Psoas muscle (tissue), 7 donors: ENCODE measurements at regions not wholly inside any gene's neighbourhood (a gene's known extent, or its start where the extent isn't known, plus 50 kb on each side); places are given as distances from the start of the nearest gene placed in this dataset.

ENCODE experiments used
- ATAC-seq, 4 donors: fragments of 200-7000 bp; cut with Tn5 transposase; one replicate each; pipeline ENCODE4 v1.9.1; 2020; ENCODE audit warnings: moderate library complexity in 3 of 4, mild to moderate bottlenecking in 2 of 4
- DNase-seq, 2 donors: peaks; one replicate each; pipeline ENCODE4 v3.0.0-alpha.2; 2020
- H3K27ac ChIP-seq: fragments of 200-600 bp; one replicate; pipeline ENCODE4 v1.8.0; 2022
- H3K27me3 ChIP-seq, 3 donors: fragments of 200-600 bp in 1 of 3; one replicate each; pipeline versions ENCODE4 v1.6.1 to v1.8.0; 2013 to 2022; ENCODE audit warnings: low read length in 2 of 3, mild to moderate bottlenecking in 2 of 3, moderate library complexity in 1 of 3; ENCODE audit not compliant: insufficient read depth in 3 of 3
- H3K36me3 ChIP-seq, 2 donors: fragments of 200-600 bp in 1 of 2; one replicate each; pipeline versions ENCODE4 v1.6.1 to v1.8.0; 2013 to 2022; ENCODE audit warnings: low read depth in 1 of 2, mild to moderate bottlenecking in 1 of 2, moderate library complexity in 1 of 2; ENCODE audit not compliant: insufficient read depth in 1 of 2
- H3K4me1 ChIP-seq: fragments of 200-600 bp; one replicate; pipeline ENCODE4 v1.8.0; 2022
- H3K4me3 ChIP-seq: fragments of 200-600 bp; one replicate; pipeline ENCODE4 v1.8.0; 2022; ENCODE audit warnings: mild to moderate bottlenecking
- H3K9me3 ChIP-seq: fragments of 200-600 bp; one replicate; pipeline ENCODE4 v1.8.0; 2022
- WGBS, 3 donors: extraction: QIAGEN DNeasy Blood & Tissue Kit; methylation state at CpG; one replicate each; pipeline versions ENCODE4 v1.1.6 to v1.1.7; 2013; 5-methylcytosine and 5-hydroxymethylcytosine counted together
- intact Hi-C, 2 donors: fragments of 100-400 bp; cut with DNase I; formaldehyde crosslinking; loops; one replicate each; pipeline versions ENCODE4 v1.11.0 to v1.14.2; 2022
- TF ChIP-seq, protein P1 (sequence below): fragments of 200-600 bp; IDR thresholded peaks from one replicate; pipeline ENCODE4 v1.8.0; 2022; ENCODE audit warnings: antibody characterized with exemption
- donor health status: healthy with polysubstance abuse.
- donor health status: DM: no; HTN: no; CAD: no; lungs with moderate emphysema.
- donor health status: Bipolar disorder and iron deficiency.
- donor health status: healthy.
- donor health status: DM: yes; HTN: yes; CAD: no.
- donor health status: DM: no; HTN: no; CAD: no.
- donor health status: DM: yes; HTN: yes; CAD: no.

DNA sequence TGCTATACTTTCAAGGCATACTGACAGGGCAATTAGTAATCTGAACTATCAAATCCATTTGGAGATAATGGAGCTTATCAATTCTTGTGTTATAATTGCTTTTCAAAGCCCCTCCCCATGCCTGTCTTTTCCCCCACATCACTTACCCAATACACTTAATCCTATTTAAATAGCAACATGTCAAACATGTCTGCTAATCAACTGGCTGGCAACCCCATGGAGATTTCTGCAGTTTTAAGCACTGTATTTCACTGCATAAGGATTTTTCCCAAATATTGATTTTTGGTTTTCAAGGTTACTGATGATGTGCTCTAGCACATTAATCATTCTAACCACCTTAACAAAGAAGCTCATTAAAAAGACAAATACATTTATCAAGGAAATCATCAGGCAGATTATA lies 800.3 kb downstream of the PLA2G4A start:
- no peaks in the 10 kb centered on the region for H3K4me1 ChIP-seq
- TF ChIP-seq, protein P1, sequence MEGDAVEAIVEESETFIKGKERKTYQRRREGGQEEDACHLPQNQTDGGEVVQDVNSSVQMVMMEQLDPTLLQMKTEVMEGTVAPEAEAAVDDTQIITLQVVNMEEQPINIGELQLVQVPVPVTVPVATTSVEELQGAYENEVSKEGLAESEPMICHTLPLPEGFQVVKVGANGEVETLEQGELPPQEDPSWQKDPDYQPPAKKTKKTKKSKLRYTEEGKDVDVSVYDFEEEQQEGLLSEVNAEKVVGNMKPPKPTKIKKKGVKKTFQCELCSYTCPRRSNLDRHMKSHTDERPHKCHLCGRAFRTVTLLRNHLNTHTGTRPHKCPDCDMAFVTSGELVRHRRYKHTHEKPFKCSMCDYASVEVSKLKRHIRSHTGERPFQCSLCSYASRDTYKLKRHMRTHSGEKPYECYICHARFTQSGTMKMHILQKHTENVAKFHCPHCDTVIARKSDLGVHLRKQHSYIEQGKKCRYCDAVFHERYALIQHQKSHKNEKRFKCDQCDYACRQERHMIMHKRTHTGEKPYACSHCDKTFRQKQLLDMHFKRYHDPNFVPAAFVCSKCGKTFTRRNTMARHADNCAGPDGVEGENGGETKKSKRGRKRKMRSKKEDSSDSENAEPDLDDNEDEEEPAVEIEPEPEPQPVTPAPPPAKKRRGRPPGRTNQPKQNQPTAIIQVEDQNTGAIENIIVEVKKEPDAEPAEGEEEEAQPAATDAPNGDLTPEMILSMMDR: no peak
- H3K36me3 ChIP-seq: no peaks in the 10 kb centered on the region
- no peak overlapping the region for H3K27ac ChIP-seq
- H3K27me3 ChIP-seq: no peaks in the 10 kb centered on the region
- no peaks in the 10 kb centered on the region for H3K9me3 ChIP-seq
- DNase-seq (no peak), ATAC-seq (no peak)
- no peak overlapping the region for H3K4me3 ChIP-seq
- intact Hi-C loops: no loop called here

DNA sequence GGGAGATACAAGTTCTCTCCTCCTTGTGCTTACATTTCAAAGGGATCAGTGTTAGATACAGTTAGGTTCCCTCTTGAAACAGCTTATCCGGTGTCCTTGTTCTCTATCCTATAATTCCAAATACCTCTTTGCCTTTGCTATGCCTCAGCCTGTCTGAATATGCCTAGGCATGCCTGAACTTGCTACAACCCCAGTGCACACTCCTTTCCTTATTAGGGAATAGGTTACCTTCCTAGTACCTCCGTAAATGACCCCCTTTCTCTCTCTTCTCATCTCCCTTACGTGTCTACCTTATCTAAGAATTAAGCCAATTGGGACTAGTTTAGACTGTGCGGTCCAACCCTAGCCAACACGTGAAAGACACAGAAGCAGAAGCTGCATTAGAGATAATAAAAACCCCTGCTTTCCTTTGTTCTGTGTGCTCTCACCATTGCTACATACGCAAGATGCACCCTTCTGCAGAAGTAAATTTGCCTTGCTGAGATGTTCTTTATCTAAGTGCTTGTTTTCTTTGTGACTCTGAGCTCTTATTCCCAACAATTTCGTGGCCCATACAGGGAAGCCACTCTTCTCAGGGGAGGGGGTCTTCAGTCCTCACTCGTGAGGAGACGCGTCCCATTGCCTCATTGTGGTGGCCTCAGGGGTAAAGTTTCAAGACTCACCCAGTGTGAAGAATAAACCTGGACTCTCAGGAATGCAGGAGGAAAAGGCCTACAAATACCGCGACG lies 802.1 kb downstream of the PLA2G4A start:
- Histone ChIP-seq H3K4me3 (no peak overlapping the region), H3K27me3 (no peaks in the 10 kb centered on the region), H3K27ac (no peak overlapping the region), H3K4me1 (no peaks in the 10 kb centered on the region), H3K36me3 (no peaks in the 10 kb centered on the region), H3K9me3 (no peaks in the 10 kb centered on the region)
- WGBS, 3 donors: 87 to 90% (median 90%) methylated on average over 13 of the region's 13 CpGs
- no peak for ATAC-seq
- TF ChIP-seq, protein P1: no peak
- DNase-seq: no peak
- intact Hi-C loops: no loop called here

DNA sequence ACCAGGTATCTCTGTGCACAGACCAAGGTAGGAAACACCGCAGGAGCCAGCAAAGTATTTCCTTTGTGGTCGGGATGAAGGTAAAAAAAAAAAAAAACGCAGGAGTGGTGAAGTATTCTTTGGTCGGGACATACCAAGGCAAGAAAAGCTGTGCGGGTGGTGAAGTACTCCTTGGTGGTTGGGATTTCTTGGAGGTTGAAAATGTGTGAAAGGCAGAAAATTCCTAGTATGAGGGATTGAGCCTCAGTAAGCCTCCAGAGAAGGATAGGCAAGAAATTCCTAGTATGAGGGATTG lies 802.6 kb downstream of the PLA2G4A start:
- no peaks in the 10 kb centered on the region for H3K36me3 ChIP-seq
- H3K9me3 ChIP-seq: no peaks in the 10 kb centered on the region
- H3K4me1 ChIP-seq: no peaks in the 10 kb centered on the region
- intact Hi-C loops: no loop called here
- no peak for DNase-seq
- WGBS, 3 donors: 86 to 89% (median 87%) methylated on average over 5 of the region's 5 CpGs
- H3K4me3 ChIP-seq: no peak overlapping the region
- TF ChIP-seq, protein P1: no peak
- no peaks in the 10 kb centered on the region for H3K27me3 ChIP-seq
- no peak for ATAC-seq
- no peak overlapping the region for H3K27ac ChIP-seq

DNA sequence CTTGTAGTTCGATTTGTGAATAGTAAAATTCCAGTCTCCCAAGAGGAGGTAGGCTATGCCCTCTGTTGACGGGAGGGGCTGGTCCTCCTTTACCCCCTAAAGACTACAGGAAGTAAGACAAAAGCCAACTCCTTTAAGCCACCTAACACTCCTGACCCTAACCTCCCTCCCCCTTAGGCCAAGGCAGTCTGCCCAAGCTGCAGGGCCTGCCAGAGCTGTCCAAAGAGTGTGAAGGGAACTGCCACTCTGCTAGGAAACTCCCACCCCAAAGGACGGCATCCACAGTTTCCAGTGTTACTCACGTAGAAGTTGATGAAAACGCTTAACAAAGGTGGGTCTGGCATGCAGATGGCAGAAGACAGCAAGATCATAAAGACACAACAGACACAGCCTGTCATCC lies 803.2 kb downstream of the PLA2G4A start:
- Histone ChIP-seq H3K27ac (no peak overlapping the region), H3K4me3 (no peak overlapping the region), H3K9me3 (no peaks in the 10 kb centered on the region), H3K4me1 (no peaks in the 10 kb centered on the region), H3K36me3 (no peaks in the 10 kb centered on the region), H3K27me3 (no peaks in the 10 kb centered on the region)
- 78 to 87% (median 81%) methylated on average over 5 of the region's 5 CpGs for WGBS, 3 donors
- TF ChIP-seq, protein P1: no peak
- intact Hi-C loops: no loop called here
- ATAC-seq (no peak), DNase-seq (no peak)

DNA sequence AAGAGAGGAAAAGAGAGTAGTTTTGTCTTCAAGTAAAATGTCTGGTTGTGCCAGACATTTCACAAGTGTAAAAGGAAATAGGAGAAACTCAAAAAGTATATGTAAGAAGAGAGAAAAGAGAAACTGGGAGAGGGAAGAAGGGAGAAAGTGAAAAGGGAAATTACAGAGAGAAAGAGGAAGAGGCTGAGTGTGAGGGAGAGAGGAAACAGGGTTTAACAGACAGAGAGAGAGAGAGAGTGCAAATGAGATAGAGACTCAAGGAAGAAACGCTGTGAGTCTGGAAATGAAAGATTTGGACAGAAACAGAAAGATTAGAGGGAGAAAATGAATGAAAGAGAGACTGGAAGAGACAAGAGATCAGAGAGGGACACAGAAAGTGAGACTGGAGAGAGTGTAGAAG lies 806.2 kb downstream of the PLA2G4A start:
- Histone ChIP-seq H3K27ac (no peak overlapping the region), H3K4me1 (no peaks in the 10 kb centered on the region), H3K27me3 (no peaks in the 10 kb centered on the region), H3K9me3 (no peaks in the 10 kb centered on the region), H3K4me3 (no peak overlapping the region), H3K36me3 (no peaks in the 10 kb centered on the region)
- ATAC-seq: no peak
- no peak for DNase-seq
- intact Hi-C loops: no loop called here
- 43 to 62% (median 53%) methylated on average over 1 of the region's 1 CpG for WGBS, 3 donors
- TF ChIP-seq, protein P1: no peak
